Mucosa of descending colon (tissue), 3 donors: ENCODE measurements at regions not wholly inside any gene's neighbourhood (a gene's known extent, or its start where the extent isn't known, plus 50 kb on each side); places are given as distances from the start of the nearest gene placed in this dataset.

Experiments
- ATAC-seq: fragments of 200-7000 bp; cut with Tn5 transposase; one replicate; pipeline ENCODE4 v1.9.1; 2020; ENCODE audit warnings: mild to moderate bottlenecking, moderate library complexity
- DNase-seq, 3 donors: peaks; one replicate each; pipeline ENCODE4 v3.0.0-alpha.2; 2020
- H3K36me3 ChIP-seq: fragments of 200-600 bp; one replicate; pipeline ENCODE4 v1.8.0; 2021; ENCODE audit warnings: low read depth, mild to moderate bottlenecking
- H3K4me1 ChIP-seq: fragments of 200-600 bp; one replicate; pipeline ENCODE4 v1.8.0; 2021; ENCODE audit warnings: low read depth, mild to moderate bottlenecking
- H3K4me3 ChIP-seq: fragments of 200-600 bp; one replicate; pipeline ENCODE4 v1.8.0; 2021; ENCODE audit warnings: mild to moderate bottlenecking
- H3K9me3 ChIP-seq: fragments of 200-600 bp; one replicate; pipeline ENCODE4 v1.8.0; 2021; ENCODE audit warnings: mild to moderate bottlenecking
- CTCF ChIP-seq: fragments of 200-600 bp; IDR thresholded peaks from one replicate; pipeline ENCODE4 v1.8.0; 2022; ENCODE audit warnings: antibody characterized with exemption, mild to moderate bottlenecking
- intact Hi-C, 2 donors: fragments of 100-400 bp; cut with DNase I in 1 of 2; cut with micrococcal nuclease in 1 of 2; formaldehyde crosslinking; loops; one replicate each; pipeline versions ENCODE4 v1.11.0 to v1.11.1; 2022; cut with DNase I, micrococcal nuclease
- donor health status: DM: no; HTN: no; CAD: no; lungs with moderate emphysema.
- donor health status: DM: no; HTN: no; CAD: no.
- donor health status: DM: no; HTN: yes; CAD: no.

GRCh38 chr1:212532469-212533147 lies 76.0 kb upstream of the ATF3 start:
- intact Hi-C loops: no loop called here
- ATAC-seq (no peak), DNase-seq (no peak)
- Histone ChIP-seq H3K4me3 (no peak overlapping the region), H3K9me3 (peaks cover 9% of the 10 kb centered on the region), H3K4me1 (no peaks in the 10 kb centered on the region), H3K36me3 (no peaks in the 10 kb centered on the region)
- TF ChIP-seq CTCF: no peak

GRCh38 chr1:212533148-212533517 lies 75.4 kb upstream of the ATF3 start:
- ATAC-seq: no peak
- intact Hi-C loops: no loop called here
- Histone ChIP-seq H3K36me3 (no peaks in the 10 kb centered on the region), H3K9me3 (peaks cover 10% of the 10 kb centered on the region), H3K4me3 (no peak overlapping the region), H3K4me1 (no peaks in the 10 kb centered on the region)
- DNase-seq: no peak
- TF ChIP-seq CTCF: no peak

- intact Hi-C loops: no loop called here
- TF ChIP-seq CTCF: no peak
- Histone ChIP-seq H3K4me1 (no peaks in the 10 kb centered on the region), H3K36me3 (no peaks in the 10 kb centered on the region), H3K9me3 (peaks cover 10% of the 10 kb centered on the region), H3K4me3 (no peak overlapping the region)
- DNase-seq (no peak), ATAC-seq (no peak)
Measured at GRCh38 chr1:212536586-212536985, 72.0 kb upstream of the ATF3 start.

DNA sequence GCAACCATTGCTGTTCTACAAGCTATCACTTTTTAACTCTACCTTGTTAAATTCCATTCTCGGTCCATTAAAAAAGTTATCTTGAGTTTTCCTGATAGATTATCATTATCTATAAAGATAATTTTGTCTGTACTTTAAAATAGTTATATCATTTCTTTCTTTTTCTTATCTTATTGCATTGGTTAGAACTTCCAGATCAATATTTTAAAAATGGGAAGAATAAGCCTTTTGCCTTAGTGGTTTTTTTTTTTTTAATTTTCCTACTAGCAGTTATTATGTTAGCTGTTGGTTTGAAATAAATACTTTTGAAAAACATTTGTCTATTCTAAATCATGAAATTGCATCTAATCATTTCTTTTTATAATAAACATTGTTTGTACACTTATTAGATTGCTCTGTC lies 71.0 kb upstream of the ATF3 start:
- H3K4me3 ChIP-seq: no peak overlapping the region
- no peaks in the 10 kb centered on the region for H3K4me1 ChIP-seq
- H3K9me3 ChIP-seq: peaks cover 10% of the 10 kb centered on the region
- DNase-seq: no peak
- intact Hi-C loops: no loop called here
- no peak for ATAC-seq
- TF ChIP-seq CTCF: no peak
- H3K36me3 ChIP-seq: no peaks in the 10 kb centered on the region

DNA sequence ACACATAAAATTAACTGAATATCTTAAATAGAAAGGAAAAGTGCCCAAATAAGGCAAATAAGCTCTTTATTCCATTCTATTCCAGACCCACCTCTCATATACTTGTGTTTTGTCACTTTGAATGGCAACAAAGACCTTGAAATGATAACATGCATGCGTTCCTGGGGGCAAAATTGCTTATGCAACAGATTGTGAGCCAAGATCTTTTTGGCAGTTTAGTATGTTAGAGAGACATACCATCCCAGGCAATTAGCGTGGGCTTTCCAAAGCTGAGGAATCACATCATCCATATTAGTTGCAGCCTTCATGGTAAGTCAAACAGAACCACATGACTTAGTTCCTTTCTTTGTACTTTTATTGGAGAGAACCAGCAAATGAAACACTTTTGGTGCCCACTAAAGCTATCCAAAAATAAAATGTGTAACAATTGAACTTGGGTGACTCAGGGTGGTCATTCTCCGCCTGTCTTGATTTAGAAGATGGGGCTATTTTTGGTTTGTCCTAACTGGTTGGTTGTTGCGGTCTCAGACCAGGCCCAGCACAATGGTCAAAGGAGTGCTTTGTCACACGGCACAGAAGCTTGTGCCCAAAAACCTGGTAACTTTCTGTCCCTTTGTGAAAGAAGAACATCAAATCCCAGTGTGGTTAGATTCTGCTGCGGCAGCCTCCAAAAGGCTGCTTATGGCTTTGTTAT lies 68.7 kb upstream of the ATF3 start:
- intact Hi-C loops: no loop called here
- ATAC-seq (no peak), DNase-seq (no peak)
- no peak for TF ChIP-seq CTCF
- no peaks in the 10 kb centered on the region for H3K36me3 ChIP-seq
- peaks cover 10% of the 10 kb centered on the region for H3K9me3 ChIP-seq
- no peaks in the 10 kb centered on the region for H3K4me1 ChIP-seq
- H3K4me3 ChIP-seq: no peak overlapping the region
